ENCODE measurements at regions not wholly inside any gene's neighbourhood (a gene's known extent, or its start where the extent isn't known, plus 50 kb on each side); places are given as distances from the start of the nearest gene placed in this dataset.

- TF ChIP-seq CTCF (IDR thresholded peaks at IDR 0.05) = no peak
- ATAC-seq (no peak), DNase-seq (no peak)
- H3K9me3 ChIP-seq (ENCODE audit: control insufficient read depth, insufficient read depth, low read length) = no peaks in the 10 kb centered on the region
- no peak overlapping the region for H3K4me3 ChIP-seq (ENCODE audit: low read length)
- 70% methylated on average over 5 of the region's 5 CpGs for WGBS (ENCODE audit: insufficient coverage)
- no peak overlapping the region for H3K27ac ChIP-seq (ENCODE audit: low read length)
- H3K27me3 ChIP-seq (ENCODE audit: control insufficient read depth, insufficient read depth, low read length) = peaks cover 10% of the 10 kb centered on the region
- Mint-ChIP-seq H3K36me3 (no peaks in the 10 kb centered on the region), H3K27ac (no peak overlapping the region), H3K4me3 (peak overlapping the region; percentile 65), H3K4me1 (peaks cover 11 to 19% of the 10 kb centered on the region in 2 donors), H3K27me3 (ENCODE audit: low read depth in 2 of 2) (peaks cover 39 to 59% of the 10 kb centered on the region in 2 donors), H3K9me3 (no peaks in the 10 kb centered on the region)
- intact Hi-C loops (cut with micrococcal nuclease) = no loop called here
- H3K4me1 ChIP-seq (ENCODE audit: control insufficient read depth, insufficient read depth, low read length) = peaks cover 22% of the 10 kb centered on the region
- H3K36me3 ChIP-seq (ENCODE audit: control insufficient read depth, insufficient read depth, low read length) = no peaks in the 10 kb centered on the region
These were observed 222.8 kb upstream of the IL12A start for GRCh38 chr3:159765860-159766294.

GRCh38 chr3:159766563-159767185, 222.0 kb upstream of the IL12A start:
- no peak for ATAC-seq

GRCh38 chr3:159770998-159771397, 217.6 kb upstream of the IL12A start:
- Mint-ChIP-seq H3K27me3 (ENCODE audit: low read depth in 2 of 2) (peaks cover 25 to 45% of the 10 kb centered on the region in 2 donors), H3K9me3 (no peaks in the 10 kb centered on the region), H3K27ac (no peak overlapping the region), H3K4me3 (no peak overlapping the region), H3K36me3 (no peaks in the 10 kb centered on the region), H3K4me1 (no peaks in the 10 kb centered on the region)
- TF ChIP-seq CTCF (IDR thresholded peaks at IDR 0.05) = no peak
- H3K36me3 ChIP-seq (ENCODE audit: control insufficient read depth, insufficient read depth, low read length) = no peaks in the 10 kb centered on the region
- no CpG with 5 or more reads among the region's 2 CpGs for WGBS (ENCODE audit: insufficient coverage)
- no peak overlapping the region for H3K27ac ChIP-seq (ENCODE audit: low read length)
- no peaks in the 10 kb centered on the region for H3K9me3 ChIP-seq (ENCODE audit: control insufficient read depth, insufficient read depth, low read length)
- no peaks in the 10 kb centered on the region for H3K4me1 ChIP-seq (ENCODE audit: control insufficient read depth, insufficient read depth, low read length)
- peaks cover 2% of the 10 kb centered on the region for H3K27me3 ChIP-seq (ENCODE audit: control insufficient read depth, insufficient read depth, low read length)
- no peak overlapping the region for H3K4me3 ChIP-seq (ENCODE audit: low read length)
- intact Hi-C loops (cut with micrococcal nuclease) = no loop called here
- ATAC-seq (no peak), DNase-seq (no peak)

More at GRCh38 chr3:159766563-159767185, 222.0 kb upstream of the IL12A start:
- WGBS (ENCODE audit: insufficient coverage) = 95% methylated on average over 1 of the region's 2 CpGs
- Histone ChIP-seq H3K4me3 (ENCODE audit: low read length) (no peak overlapping the region), H3K27ac (ENCODE audit: low read length) (no peak overlapping the region), H3K9me3 (ENCODE audit: control insufficient read depth, insufficient read depth, low read length) (no peaks in the 10 kb centered on the region), H3K4me1 (ENCODE audit: control insufficient read depth, insufficient read depth, low read length) (peaks cover 22% of the 10 kb centered on the region), H3K27me3 (ENCODE audit: control insufficient read depth, insufficient read depth, low read length) (peaks cover 10% of the 10 kb centered on the region), H3K36me3 (ENCODE audit: control insufficient read depth, insufficient read depth, low read length) (no peaks in the 10 kb centered on the region)
- Mint-ChIP-seq H3K9me3 (no peaks in the 10 kb centered on the region), H3K27ac (no peak overlapping the region), H3K4me3 (no peak overlapping the region), H3K4me1 (peaks cover 11 to 19% of the 10 kb centered on the region in 2 donors), H3K36me3 (no peaks in the 10 kb centered on the region), H3K27me3 (ENCODE audit: low read depth in 2 of 2) (peaks cover 34 to 53% of the 10 kb centered on the region in 2 donors)
- intact Hi-C loops (cut with micrococcal nuclease) = no loop called here
- no peak for TF ChIP-seq CTCF (IDR thresholded peaks at IDR 0.05)
- DNase-seq = no peak

Data from natural killer cell (primary cell).